Astrocyte (in vitro differentiated cells and primary cell): ENCODE measurements at regions not wholly inside any gene's neighbourhood (a gene's known extent, or its start where the extent isn't known, plus 50 kb on each side); places are given as distances from the start of the nearest gene placed in this dataset.

ENCODE experiments used
- DNase-seq: peaks from one replicate; pipeline ENCODE4 v3.0.0-alpha.2; 2010; ENCODE audit warnings: low read depth
- FAIRE-seq: peaks from 2 replicates; lab custom pipeline; 2011; peaks lifted over from hg19 to GRCh38; lab: Jason Lieb, UNC
- H2AFZ ChIP-seq: 2 replicates; pipeline ENCODE4 v1.6.0; 2012; ENCODE audit warnings: low read depth, low read length, inconsistent platforms
- H3K27ac ChIP-seq: 2 replicates; pipeline ENCODE4 v1.5.1; 2011; ENCODE audit warnings: low read depth, low read length, inconsistent platforms
- H3K27me3 ChIP-seq: 2 replicates; pipeline ENCODE4 v1.6.0; 2011; ENCODE audit warnings: low read length, inconsistent platforms; ENCODE audit not compliant: insufficient read depth
- H3K36me3 ChIP-seq: 2 replicates; pipeline ENCODE4 v1.5.1; 2011; ENCODE audit warnings: low read length, inconsistent platforms; ENCODE audit not compliant: insufficient read depth
- H3K4me1 ChIP-seq: 2 replicates; pipeline ENCODE4 v1.5.1; 2011; ENCODE audit warnings: low read length, inconsistent platforms; ENCODE audit not compliant: insufficient read depth
- H3K4me2 ChIP-seq: 2 replicates; pipeline ENCODE4 v1.6.0; 2012; ENCODE audit warnings: low read length, inconsistent platforms
- H3K4me3 ChIP-seq: 2 replicates; pipeline ENCODE4 v1.5.1; 2011; ENCODE audit warnings: low read depth, mild to moderate bottlenecking, low read length, inconsistent platforms; ENCODE audit not compliant: insufficient read depth
- H3K79me2 ChIP-seq: 2 replicates; pipeline ENCODE4 v1.6.0; 2012; ENCODE audit warnings: mild to moderate bottlenecking, low read length, inconsistent platforms; ENCODE audit not compliant: insufficient read depth
- H3K9ac ChIP-seq: 2 replicates; pipeline ENCODE4 v1.6.0; 2012; ENCODE audit warnings: mild to moderate bottlenecking, low read length, inconsistent platforms
- H3K9me3 ChIP-seq: 2 replicates; pipeline ENCODE4 v1.5.1; 2012; ENCODE audit warnings: low read depth, mild to moderate bottlenecking, low read length, inconsistent platforms; ENCODE audit not compliant: insufficient read depth
- H4K20me1 ChIP-seq: 2 replicates; pipeline ENCODE4 v1.6.0; 2012; ENCODE audit warnings: low read length, inconsistent platforms; ENCODE audit not compliant: insufficient read depth
- H3K27ac Mint-ChIP-seq: one replicate; pipeline ENCODE4 v1.8.0; 2021; ENCODE audit warnings: mild to moderate bottlenecking, mixed read lengths; ENCODE audit not compliant: unreplicated experiment
- H3K27me3 Mint-ChIP-seq: one replicate; pipeline ENCODE4 v1.8.0; 2021; ENCODE audit warnings: low read depth, mixed read lengths; ENCODE audit not compliant: unreplicated experiment
- H3K36me3 Mint-ChIP-seq: one replicate; pipeline ENCODE4 v1.8.0; 2021; ENCODE audit warnings: low read depth, mixed read lengths; ENCODE audit not compliant: unreplicated experiment
- H3K4me1 Mint-ChIP-seq: one replicate; pipeline ENCODE4 v1.8.0; 2021; ENCODE audit warnings: low read depth, mixed read lengths; ENCODE audit not compliant: unreplicated experiment
- H3K4me3 Mint-ChIP-seq: one replicate; pipeline ENCODE4 v1.8.0; 2021; ENCODE audit warnings: mild to moderate bottlenecking, moderate library complexity, mixed read lengths; ENCODE audit not compliant: unreplicated experiment
- H3K9me3 Mint-ChIP-seq: one replicate; pipeline ENCODE4 v1.8.0; 2021; ENCODE audit warnings: mild to moderate bottlenecking, mixed read lengths; ENCODE audit not compliant: unreplicated experiment
- EZH2 ChIP-seq: IDR thresholded peaks from 2 replicates; pipeline ENCODE4 v1.6.1; 2012; ENCODE audit warnings: mild to moderate bottlenecking, low read length, inconsistent platforms; ENCODE audit not compliant: insufficient read depth
- TF ChIP-seq, protein P1 (sequence below): IDR thresholded peaks from 2 replicates; pipeline ENCODE4 v1.5.1; 2011; ENCODE audit warnings: low read depth, mild to moderate bottlenecking, inconsistent platforms, low read length, moderate library complexity; ENCODE audit not compliant: insufficient read depth

DNA sequence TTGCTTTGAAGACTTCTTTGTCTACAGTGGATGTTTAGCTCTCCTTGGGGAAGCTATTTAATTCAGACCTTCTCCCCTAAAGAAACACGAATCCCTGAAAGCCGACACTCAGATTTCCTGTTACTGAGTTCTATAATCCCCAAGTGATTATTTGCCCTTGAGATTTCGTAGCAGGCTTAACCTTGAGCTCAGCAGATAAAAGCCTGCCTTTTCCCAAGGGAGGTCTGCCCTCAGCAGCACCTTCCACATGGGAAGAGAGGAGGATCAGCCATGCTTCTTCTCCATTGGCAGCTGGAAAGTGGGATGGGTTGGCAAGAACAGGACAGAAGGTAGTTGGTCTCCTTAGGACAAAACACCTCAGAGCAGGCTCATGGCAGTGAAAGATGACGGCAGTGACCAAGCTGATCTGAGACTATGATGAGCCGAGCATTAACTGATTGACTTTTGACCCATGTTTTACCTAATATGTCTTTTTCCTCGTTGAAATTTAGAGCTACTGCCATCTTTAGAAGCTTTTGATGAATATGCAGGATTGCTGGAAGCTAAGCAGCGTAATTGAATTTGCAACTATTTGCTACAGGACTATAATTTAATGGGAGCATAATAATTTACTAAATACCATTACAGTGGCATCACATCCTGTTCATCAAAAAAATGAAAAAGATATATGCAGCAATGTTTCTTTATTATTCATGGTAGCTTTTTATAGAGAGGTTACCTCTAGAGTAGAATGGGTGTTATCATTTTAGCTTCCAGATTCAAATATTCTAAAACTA, 511.1 kb upstream of the ID2 start:
- H3K27ac Mint-ChIP-seq: no peak overlapping the region
- TF ChIP-seq, protein P1, sequence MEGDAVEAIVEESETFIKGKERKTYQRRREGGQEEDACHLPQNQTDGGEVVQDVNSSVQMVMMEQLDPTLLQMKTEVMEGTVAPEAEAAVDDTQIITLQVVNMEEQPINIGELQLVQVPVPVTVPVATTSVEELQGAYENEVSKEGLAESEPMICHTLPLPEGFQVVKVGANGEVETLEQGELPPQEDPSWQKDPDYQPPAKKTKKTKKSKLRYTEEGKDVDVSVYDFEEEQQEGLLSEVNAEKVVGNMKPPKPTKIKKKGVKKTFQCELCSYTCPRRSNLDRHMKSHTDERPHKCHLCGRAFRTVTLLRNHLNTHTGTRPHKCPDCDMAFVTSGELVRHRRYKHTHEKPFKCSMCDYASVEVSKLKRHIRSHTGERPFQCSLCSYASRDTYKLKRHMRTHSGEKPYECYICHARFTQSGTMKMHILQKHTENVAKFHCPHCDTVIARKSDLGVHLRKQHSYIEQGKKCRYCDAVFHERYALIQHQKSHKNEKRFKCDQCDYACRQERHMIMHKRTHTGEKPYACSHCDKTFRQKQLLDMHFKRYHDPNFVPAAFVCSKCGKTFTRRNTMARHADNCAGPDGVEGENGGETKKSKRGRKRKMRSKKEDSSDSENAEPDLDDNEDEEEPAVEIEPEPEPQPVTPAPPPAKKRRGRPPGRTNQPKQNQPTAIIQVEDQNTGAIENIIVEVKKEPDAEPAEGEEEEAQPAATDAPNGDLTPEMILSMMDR: no peak
- no peak for TF ChIP-seq EZH2
- H3K36me3 Mint-ChIP-seq: no peaks in the 10 kb centered on the region
- H3K4me2 ChIP-seq: peak overlapping the region; percentile 38
- H3K9me3 Mint-ChIP-seq: no peaks in the 10 kb centered on the region
- H2AFZ ChIP-seq: no peak overlapping the region
- no peaks in the 10 kb centered on the region for H3K36me3 ChIP-seq
- H3K27me3 Mint-ChIP-seq: peaks cover 8% of the 10 kb centered on the region
- DNase-seq: no peak
- FAIRE-seq: no peak
- H3K4me1 ChIP-seq: peaks cover 31% of the 10 kb centered on the region
- peaks cover 1% of the 10 kb centered on the region for H3K4me1 Mint-ChIP-seq
- no peaks in the 10 kb centered on the region for H3K27me3 ChIP-seq
- H3K79me2 ChIP-seq: no peaks in the 10 kb centered on the region
- no peaks in the 10 kb centered on the region for H3K9me3 ChIP-seq
- H4K20me1 ChIP-seq: no peaks in the 10 kb centered on the region
- no peak overlapping the region for H3K4me3 ChIP-seq
- H3K4me3 Mint-ChIP-seq: no peak overlapping the region
- peak overlapping the region; percentile 42 for H3K27ac ChIP-seq
- H3K9ac ChIP-seq: no peak overlapping the region

DNA sequence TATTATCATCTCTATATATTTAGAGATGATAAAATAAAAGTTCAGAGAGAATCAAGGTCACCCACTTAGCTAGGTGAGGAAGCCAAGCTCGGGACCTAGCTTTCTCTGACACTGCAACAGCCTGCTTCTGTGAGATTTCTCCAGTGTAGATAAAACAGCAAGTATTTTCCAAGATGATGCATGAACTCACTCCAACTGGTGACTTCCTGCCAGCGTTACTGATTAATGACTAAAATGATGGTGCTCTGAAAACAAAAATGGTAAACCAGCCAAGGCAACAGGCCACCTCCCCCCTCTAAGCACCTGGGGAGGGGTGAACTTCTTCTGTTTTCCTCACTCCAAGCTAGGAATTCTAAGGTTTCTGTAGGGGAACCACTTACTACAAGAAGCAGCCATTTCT, 510.2 kb upstream of the ID2 start:
- H4K20me1 ChIP-seq: no peaks in the 10 kb centered on the region
- TF ChIP-seq EZH2: no peak
- TF ChIP-seq, protein P1: no peak
- Mint-ChIP-seq H3K4me3 (no peak overlapping the region), H3K36me3 (no peaks in the 10 kb centered on the region), H3K9me3 (no peaks in the 10 kb centered on the region), H3K27me3 (peaks cover 8% of the 10 kb centered on the region), H3K27ac (no peak overlapping the region), H3K4me1 (peaks cover 1% of the 10 kb centered on the region)
- H3K27me3 ChIP-seq: no peaks in the 10 kb centered on the region
- peak; percentile 46 for DNase-seq
- H3K4me3 ChIP-seq: no peak overlapping the region
- peak overlapping the region; percentile 38 for H3K4me2 ChIP-seq
- H3K27ac ChIP-seq: no peak overlapping the region
- H3K36me3 ChIP-seq: no peaks in the 10 kb centered on the region
- no peak for FAIRE-seq
- no peaks in the 10 kb centered on the region for H3K79me2 ChIP-seq
- H2AFZ ChIP-seq: peak overlapping the region; percentile 18
- no peak overlapping the region for H3K9ac ChIP-seq
- peaks cover 31% of the 10 kb centered on the region for H3K4me1 ChIP-seq
- H3K9me3 ChIP-seq: no peaks in the 10 kb centered on the region

DNA sequence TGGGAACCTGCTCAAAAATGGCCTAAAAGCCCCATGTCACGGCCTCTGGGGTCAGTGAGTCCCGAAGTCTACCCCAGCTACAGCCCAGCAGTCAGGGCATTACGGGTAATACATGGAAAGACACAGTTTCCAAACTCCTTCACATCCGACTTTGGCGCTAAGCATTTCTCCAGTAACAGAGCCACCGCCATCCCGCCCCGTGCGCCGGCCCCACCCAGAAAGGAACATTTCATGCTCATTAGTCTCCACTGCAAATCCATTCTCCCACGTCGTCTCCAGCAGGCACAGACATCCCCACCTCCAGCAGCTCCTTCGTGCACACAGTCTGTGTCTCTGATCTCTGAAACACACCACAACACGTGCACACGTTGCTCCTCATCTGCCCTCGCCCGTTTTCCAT, 509.2 kb upstream of the ID2 start:
- FAIRE-seq (no peak), DNase-seq (no peak)
- Histone ChIP-seq H3K9ac (no peak overlapping the region), H3K9me3 (no peaks in the 10 kb centered on the region), H3K79me2 (no peaks in the 10 kb centered on the region), H3K4me2 (no peak overlapping the region), H3K4me3 (no peak overlapping the region), H2AFZ (no peak overlapping the region), H3K27me3 (no peaks in the 10 kb centered on the region), H3K36me3 (no peaks in the 10 kb centered on the region), H4K20me1 (no peaks in the 10 kb centered on the region), H3K4me1 (peaks cover 31% of the 10 kb centered on the region), H3K27ac (no peak overlapping the region)
- H3K9me3 Mint-ChIP-seq: no peaks in the 10 kb centered on the region
- peaks cover 1% of the 10 kb centered on the region for H3K4me1 Mint-ChIP-seq
- H3K36me3 Mint-ChIP-seq: no peaks in the 10 kb centered on the region
- no peak overlapping the region for H3K4me3 Mint-ChIP-seq
- TF ChIP-seq, protein P1: no peak
- no peak for TF ChIP-seq EZH2
- no peak overlapping the region for H3K27ac Mint-ChIP-seq
- H3K27me3 Mint-ChIP-seq: peaks cover 8% of the 10 kb centered on the region
